LNCaP clone FGC (cell line): ENCODE measurements at regions not wholly inside any gene's neighbourhood (a gene's known extent, or its start where the extent isn't known, plus 50 kb on each side); places are given as distances from the start of the nearest gene placed in this dataset.

Experiments
- DNase-seq: peaks from one replicate; pipeline ENCODE4 v3.0.0-alpha.2; 2011; ENCODE audit warnings: low read depth
- H3K4me3 ChIP-seq: 2 replicates; pipeline ENCODE4 v1.5.1; 2011; ENCODE audit warnings: mild to moderate bottlenecking, low read depth, low read length, control low read depth
- CTCF ChIP-seq: IDR thresholded peaks from 2 replicates; pipeline ENCODE4 v1.5.1; 2012; ENCODE audit warnings: mild to moderate bottlenecking; ENCODE audit not compliant: control insufficient read depth, insufficient read depth; ENCODE audit errors: extremely low read depth

GRCh38 chr4:11842620-11843263 lies 414.0 kb upstream of the HS3ST1 start:
- DNase-seq, result peak; percentile 98
- no peak overlapping the region for H3K4me3 ChIP-seq
- no peak for TF ChIP-seq CTCF

GRCh38 chr4:11839889-11840288 lies 411.2 kb upstream of the HS3ST1 start:
- no peak for DNase-seq
- no peak for TF ChIP-seq CTCF
- H3K4me3 ChIP-seq, result no peak overlapping the region

- H3K4me3 ChIP-seq, result no peak overlapping the region
- TF ChIP-seq CTCF, result no peak
Observed at GRCh38 chr4:11831739-11832138, 403.0 kb upstream of the HS3ST1 start.

GRCh38 chr4:11824566-11824965 lies 395.9 kb upstream of the HS3ST1 start:
- no peak for DNase-seq
- no peak overlapping the region for H3K4me3 ChIP-seq
- no peak for TF ChIP-seq CTCF

More at GRCh38 chr4:11831739-11832138, 403.0 kb upstream of the HS3ST1 start:
- DNase-seq, result no peak

GRCh38 chr4:11821772-11822430 lies 393.2 kb upstream of the HS3ST1 start:
- DNase-seq, result no peak
- no peak overlapping the region for H3K4me3 ChIP-seq
- TF ChIP-seq CTCF, result no peak

- no peak overlapping the region for H3K4me3 ChIP-seq
- no peak for TF ChIP-seq CTCF
- DNase-seq, result no peak
Observed at GRCh38 chr4:11817088-11817487, 388.4 kb upstream of the HS3ST1 start.

GRCh38 chr4:11814758-11815157 lies 386.1 kb upstream of the HS3ST1 start:
- no peak for TF ChIP-seq CTCF
- H3K4me3 ChIP-seq, result no peak overlapping the region
- no peak for DNase-seq
